Stimulated activated CD4-positive, alpha-beta T cell treated with anti-CD3 and anti-CD28 coated beads, Interleukin-2, amount 100 ng/mL, for 4 hours (primary cell): ENCODE measurements at regions not wholly inside any gene's neighbourhood (a gene's known extent, or its start where the extent isn't known, plus 50 kb on each side); places are given as distances from the start of the nearest gene placed in this dataset.

Source experiments
- DNase-seq: peaks from one replicate; pipeline ENCODE4 v3.0.0-alpha.2; 2020; ENCODE audit warnings: low read depth

GRCh38 chr13:31686670-31687425, 52.5 kb upstream of the RXFP2 start:
- DNase-seq, result no peak
